Neural crest cell (in vitro differentiated cells): ENCODE measurements at regions not wholly inside any gene's neighbourhood (a gene's known extent, or its start where the extent isn't known, plus 50 kb on each side); places are given as distances from the start of the nearest gene placed in this dataset.

ENCODE experiments used
- DNase-seq: peaks from one replicate; pipeline ENCODE4 v3.0.0; 2021; ENCODE audit warnings: low read depth, mixed read lengths, low spot score
- H3K27ac Mint-ChIP-seq: one replicate; pipeline ENCODE4 v1.8.0; 2021; ENCODE audit warnings: mild to moderate bottlenecking, mixed read lengths; ENCODE audit not compliant: unreplicated experiment
- H3K27me3 Mint-ChIP-seq: 2 replicates; pipeline ENCODE4 v1.8.0; 2021; ENCODE audit warnings: low read depth, mild to moderate bottlenecking, mixed read lengths
- H3K36me3 Mint-ChIP-seq: 2 replicates; pipeline ENCODE4 v1.8.0; 2021; ENCODE audit warnings: low read depth, mild to moderate bottlenecking, mixed read lengths
- H3K4me1 Mint-ChIP-seq: 2 replicates; pipeline ENCODE4 v1.8.0; 2021; ENCODE audit warnings: mixed read lengths
- H3K4me3 Mint-ChIP-seq: one replicate; pipeline ENCODE4 v1.8.0; 2021; ENCODE audit warnings: mild to moderate bottlenecking, mixed read lengths
- H3K9me3 Mint-ChIP-seq: 2 replicates; pipeline ENCODE4 v1.8.0; 2021; ENCODE audit warnings: mixed read lengths
- TF ChIP-seq, protein P1 (sequence below): fragments of 200-600 bp; sonication (generic); conservative IDR thresholded peaks from 2 replicates; pipeline ENCODE4 v1.5.0; 2021; ENCODE audit warnings: antibody characterized with exemption, mild to moderate bottlenecking

DNA sequence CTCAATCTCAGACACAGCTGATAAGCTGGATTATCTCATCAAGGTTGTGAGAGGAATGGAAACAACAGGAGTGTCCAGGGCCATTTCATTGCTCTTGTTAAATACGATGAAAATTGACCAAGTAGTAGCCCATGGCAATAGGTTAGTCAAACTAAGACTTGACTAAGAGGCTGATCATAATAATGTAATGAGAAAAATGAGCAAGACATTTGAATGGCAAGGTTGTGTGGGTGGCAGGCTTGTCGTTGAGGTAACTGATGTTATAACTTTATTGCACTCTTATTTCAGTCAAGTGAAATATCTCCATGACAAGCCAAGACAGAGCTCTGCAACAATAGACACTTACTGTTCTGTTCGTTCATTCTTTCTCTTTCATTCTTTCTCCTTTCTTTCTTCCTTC lies 532.0 kb downstream of the GATA3 start:
- Mint-ChIP-seq H3K27me3 (peaks cover 25% of the 10 kb centered on the region), H3K4me3 (no peak overlapping the region), H3K9me3 (peaks cover 2% of the 10 kb centered on the region), H3K27ac (no peak overlapping the region), H3K36me3 (no peaks in the 10 kb centered on the region), H3K4me1 (peaks cover 4% of the 10 kb centered on the region)
- no peak for DNase-seq
- TF ChIP-seq, protein P1, sequence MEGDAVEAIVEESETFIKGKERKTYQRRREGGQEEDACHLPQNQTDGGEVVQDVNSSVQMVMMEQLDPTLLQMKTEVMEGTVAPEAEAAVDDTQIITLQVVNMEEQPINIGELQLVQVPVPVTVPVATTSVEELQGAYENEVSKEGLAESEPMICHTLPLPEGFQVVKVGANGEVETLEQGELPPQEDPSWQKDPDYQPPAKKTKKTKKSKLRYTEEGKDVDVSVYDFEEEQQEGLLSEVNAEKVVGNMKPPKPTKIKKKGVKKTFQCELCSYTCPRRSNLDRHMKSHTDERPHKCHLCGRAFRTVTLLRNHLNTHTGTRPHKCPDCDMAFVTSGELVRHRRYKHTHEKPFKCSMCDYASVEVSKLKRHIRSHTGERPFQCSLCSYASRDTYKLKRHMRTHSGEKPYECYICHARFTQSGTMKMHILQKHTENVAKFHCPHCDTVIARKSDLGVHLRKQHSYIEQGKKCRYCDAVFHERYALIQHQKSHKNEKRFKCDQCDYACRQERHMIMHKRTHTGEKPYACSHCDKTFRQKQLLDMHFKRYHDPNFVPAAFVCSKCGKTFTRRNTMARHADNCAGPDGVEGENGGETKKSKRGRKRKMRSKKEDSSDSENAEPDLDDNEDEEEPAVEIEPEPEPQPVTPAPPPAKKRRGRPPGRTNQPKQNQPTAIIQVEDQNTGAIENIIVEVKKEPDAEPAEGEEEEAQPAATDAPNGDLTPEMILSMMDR: no peak

DNA sequence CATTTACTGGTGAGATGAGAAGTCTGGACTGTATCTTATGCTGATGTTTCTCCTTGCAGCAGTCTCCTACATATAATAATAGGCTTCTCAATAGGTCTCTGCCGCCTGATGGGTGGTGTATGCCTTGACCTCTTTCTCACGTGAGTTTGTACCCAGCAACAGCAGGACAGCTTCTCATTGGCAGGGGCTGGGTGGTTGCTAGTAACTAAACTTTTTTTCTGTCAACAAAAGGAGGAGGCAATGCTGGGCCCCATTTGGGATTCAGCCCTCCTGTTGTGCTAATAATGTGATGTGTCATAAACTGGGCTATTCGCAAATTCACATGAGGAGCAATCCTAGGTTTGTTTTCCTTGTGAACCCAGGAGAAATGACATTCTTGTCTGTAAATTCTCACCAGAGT lies 533.6 kb downstream of the GATA3 start:
- no peak overlapping the region for H3K27ac Mint-ChIP-seq
- TF ChIP-seq, protein P1: no peak
- no peak for DNase-seq
- H3K4me3 Mint-ChIP-seq: no peak overlapping the region
- H3K9me3 Mint-ChIP-seq: no peaks in the 10 kb centered on the region
- no peaks in the 10 kb centered on the region for H3K4me1 Mint-ChIP-seq
- H3K27me3 Mint-ChIP-seq: peaks cover 25% of the 10 kb centered on the region
- no peaks in the 10 kb centered on the region for H3K36me3 Mint-ChIP-seq

DNA sequence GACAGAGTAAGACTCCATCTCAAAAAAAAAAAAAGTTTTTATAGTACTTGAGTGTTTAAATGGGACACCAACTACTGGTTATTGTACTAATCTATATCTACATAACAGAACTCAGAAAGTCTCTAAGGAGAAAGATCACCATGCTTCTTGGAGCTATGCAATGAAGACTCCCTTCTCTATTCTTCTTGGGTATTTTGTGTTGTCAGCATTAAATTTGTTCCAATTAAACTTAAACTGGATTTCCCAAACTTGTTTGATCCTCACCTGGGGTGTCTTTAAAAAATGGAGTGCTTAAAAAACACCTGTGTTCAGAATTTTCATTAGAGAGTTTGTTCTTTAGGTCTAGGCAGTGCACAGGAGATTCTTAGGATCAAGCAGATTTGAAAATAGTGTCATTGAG lies 536.0 kb downstream of the GATA3 start:
- peaks cover 6% of the 10 kb centered on the region for H3K4me1 Mint-ChIP-seq
- H3K4me3 Mint-ChIP-seq: no peak overlapping the region
- H3K27ac Mint-ChIP-seq: no peak overlapping the region
- DNase-seq: no peak
- H3K36me3 Mint-ChIP-seq: no peaks in the 10 kb centered on the region
- peaks cover 2% of the 10 kb centered on the region for H3K9me3 Mint-ChIP-seq
- TF ChIP-seq, protein P1: no peak
- H3K27me3 Mint-ChIP-seq: peaks cover 19% of the 10 kb centered on the region

DNA sequence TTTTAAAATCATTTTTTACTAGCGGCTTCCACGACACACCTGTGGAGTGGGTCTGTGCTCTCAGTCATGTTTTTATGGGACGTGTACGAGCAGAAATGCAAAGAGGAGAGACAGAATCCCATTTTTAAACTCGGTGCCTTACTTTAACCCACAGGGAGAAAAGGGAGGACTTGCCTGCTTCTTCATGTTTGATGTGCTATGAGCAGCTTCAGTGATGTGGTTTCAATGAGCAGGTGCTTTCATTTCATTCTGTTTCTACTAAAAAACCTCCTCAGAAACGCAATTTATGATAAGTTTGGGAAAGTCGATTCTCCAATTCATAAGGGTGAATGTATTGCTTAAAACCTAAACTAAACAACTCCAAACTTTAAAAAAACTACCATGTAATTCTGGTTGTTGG lies 537.2 kb downstream of the GATA3 start:
- TF ChIP-seq, protein P1: no peak
- no peak overlapping the region for H3K4me3 Mint-ChIP-seq
- H3K36me3 Mint-ChIP-seq: no peaks in the 10 kb centered on the region
- peaks cover 6% of the 10 kb centered on the region for H3K4me1 Mint-ChIP-seq
- no peak for DNase-seq
- H3K27ac Mint-ChIP-seq: no peak overlapping the region
- peaks cover 2% of the 10 kb centered on the region for H3K9me3 Mint-ChIP-seq
- H3K27me3 Mint-ChIP-seq: peaks cover 18% of the 10 kb centered on the region

- no peak for DNase-seq
- TF ChIP-seq, protein P1: no peak
Measured at GRCh38 chr10:8594176-8594575, 539.7 kb downstream of the GATA3 start.

DNA sequence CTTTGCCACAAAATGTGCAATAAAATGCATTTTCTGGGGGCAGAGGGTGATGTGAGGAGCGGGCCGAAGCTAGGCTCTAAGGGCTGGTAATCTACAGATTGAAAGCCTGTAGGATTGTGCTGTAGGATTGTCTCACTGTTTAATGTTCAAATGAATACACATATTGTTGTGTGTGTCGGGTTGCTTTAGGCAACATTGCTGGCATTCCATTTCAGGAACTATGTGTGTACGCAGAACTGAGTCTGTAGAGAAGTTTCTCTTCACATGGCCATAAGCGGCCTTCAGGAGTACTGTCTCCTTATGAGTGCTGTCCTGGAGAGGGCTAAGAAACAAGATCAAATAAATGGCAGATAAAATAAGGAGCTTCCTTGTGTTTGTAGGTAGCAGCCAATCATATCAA lies 540.2 kb downstream of the GATA3 start:
- peaks cover 6% of the 10 kb centered on the region for H3K4me1 Mint-ChIP-seq
- H3K27ac Mint-ChIP-seq: no peak overlapping the region

More at GRCh38 chr10:8594176-8594575, 539.7 kb downstream of the GATA3 start:
- peaks cover 3% of the 10 kb centered on the region for H3K27me3 Mint-ChIP-seq
- H3K9me3 Mint-ChIP-seq: peaks cover 2% of the 10 kb centered on the region
- H3K36me3 Mint-ChIP-seq: no peaks in the 10 kb centered on the region
- H3K4me1 Mint-ChIP-seq: peaks cover 6% of the 10 kb centered on the region
- H3K27ac Mint-ChIP-seq: no peak overlapping the region
- no peak overlapping the region for H3K4me3 Mint-ChIP-seq

More for the DNA sequence above, 540.2 kb downstream of the GATA3 start:
- Mint-ChIP-seq H3K4me3 (no peak overlapping the region), H3K36me3 (no peaks in the 10 kb centered on the region), H3K27me3 (peaks cover 3% of the 10 kb centered on the region), H3K9me3 (peaks cover 2% of the 10 kb centered on the region)
- TF ChIP-seq, protein P1: no peak
- no peak for DNase-seq
